ENCODE measurements at regions not wholly inside any gene's neighbourhood (a gene's known extent, or its start where the extent isn't known, plus 50 kb on each side); places are given as distances from the start of the nearest gene placed in this dataset.

DNA sequence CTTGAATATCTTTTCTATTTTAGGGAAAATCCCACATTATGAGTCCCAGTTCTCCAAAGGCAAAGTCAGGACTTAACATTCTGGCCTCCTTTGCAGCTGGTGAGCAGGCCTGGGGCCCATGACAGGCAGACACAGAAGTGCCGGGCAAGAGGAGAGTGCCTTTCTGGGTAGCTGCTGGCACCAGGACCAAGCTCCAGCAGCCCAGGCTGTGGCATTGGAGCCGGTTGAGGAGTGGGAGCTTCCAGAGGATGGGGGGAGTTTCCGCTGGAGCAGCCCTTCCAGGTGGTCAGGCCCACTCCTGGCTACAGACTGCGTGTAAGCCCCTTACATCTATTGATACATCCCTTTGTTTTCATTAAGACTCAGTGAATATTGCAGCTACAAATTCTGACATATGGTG lies 123.9 kb downstream of the URB2 start:
- H3K4me3 ChIP-seq (ENCODE audit: low read depth, low read length): no peak overlapping the region
- H3K27ac ChIP-seq: no peak overlapping the region
- no peaks in the 10 kb centered on the region for H3K9me3 ChIP-seq (ENCODE audit: severe bottlenecking)
- DNase-seq: no peak
- H3K36me3 ChIP-seq: no peaks in the 10 kb centered on the region
- no peaks in the 10 kb centered on the region for H3K27me3 ChIP-seq (ENCODE audit: insufficient read depth, low read depth, severe bottlenecking)
- TF ChIP-seq CTCF (IDR thresholded peaks at IDR 0.05; ENCODE audit: low read depth, low read length): no peak

- H3K27ac ChIP-seq: no peak overlapping the region
- no peaks in the 10 kb centered on the region for H3K27me3 ChIP-seq (ENCODE audit: insufficient read depth, low read depth, severe bottlenecking)
- DNase-seq: no peak
- TF ChIP-seq CTCF (IDR thresholded peaks at IDR 0.05; ENCODE audit: low read depth, low read length): no peak
- H3K9me3 ChIP-seq (ENCODE audit: severe bottlenecking): no peaks in the 10 kb centered on the region
- no peaks in the 10 kb centered on the region for H3K36me3 ChIP-seq
- H3K4me3 ChIP-seq (ENCODE audit: low read depth, low read length): no peak overlapping the region
These were observed 125.6 kb downstream of the URB2 start for GRCh38 chr1:229751610-229752009.

GRCh38 chr1:229752679-229753078 lies 126.6 kb downstream of the URB2 start:
- Histone ChIP-seq H3K27me3 (ENCODE audit: insufficient read depth, low read depth, severe bottlenecking) (no peaks in the 10 kb centered on the region), H3K27ac (no peak overlapping the region), H3K36me3 (no peaks in the 10 kb centered on the region), H3K4me3 (ENCODE audit: low read depth, low read length) (no peak overlapping the region), H3K9me3 (ENCODE audit: severe bottlenecking) (no peaks in the 10 kb centered on the region)
- no peak for DNase-seq
- TF ChIP-seq CTCF (IDR thresholded peaks at IDR 0.05; ENCODE audit: low read depth, low read length): no peak

GRCh38 chr1:229753764-229754551 lies 127.9 kb downstream of the URB2 start:
- Histone ChIP-seq H3K27me3 (ENCODE audit: insufficient read depth, low read depth, severe bottlenecking) (no peaks in the 10 kb centered on the region), H3K4me3 (ENCODE audit: low read depth, low read length) (no peak overlapping the region), H3K9me3 (ENCODE audit: severe bottlenecking) (no peaks in the 10 kb centered on the region), H3K27ac (no peak overlapping the region), H3K36me3 (no peaks in the 10 kb centered on the region)
- TF ChIP-seq CTCF (IDR thresholded peaks at IDR 0.05; ENCODE audit: low read depth, low read length): no peak
- no peak for DNase-seq

DNA sequence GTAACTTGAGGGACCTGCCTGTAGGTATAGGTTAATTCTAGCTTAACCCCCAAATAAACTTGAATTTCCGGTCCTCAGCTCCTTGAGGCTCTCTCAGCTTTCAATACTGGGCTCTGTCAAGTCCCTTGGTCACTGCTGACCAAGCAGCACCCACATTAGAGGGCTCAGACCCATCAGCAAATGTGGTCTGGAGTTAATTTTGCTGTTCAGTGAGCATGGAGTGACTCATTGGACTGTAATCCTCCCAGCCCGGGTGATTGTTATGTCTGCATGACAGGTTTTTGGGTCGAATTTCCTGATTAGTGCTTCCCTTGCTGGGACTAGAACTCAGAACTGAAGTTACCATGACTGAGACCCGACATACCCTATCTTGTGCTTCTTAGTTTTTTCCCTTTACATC lies 130.6 kb downstream of the URB2 start:
- Histone ChIP-seq H3K27ac (no peak overlapping the region), H3K9me3 (ENCODE audit: severe bottlenecking) (no peaks in the 10 kb centered on the region), H3K36me3 (no peaks in the 10 kb centered on the region), H3K27me3 (ENCODE audit: insufficient read depth, low read depth, severe bottlenecking) (no peaks in the 10 kb centered on the region), H3K4me3 (ENCODE audit: low read depth, low read length) (no peak overlapping the region)
- TF ChIP-seq CTCF (IDR thresholded peaks at IDR 0.05; ENCODE audit: low read depth, low read length): no peak
- no peak for DNase-seq

DNA sequence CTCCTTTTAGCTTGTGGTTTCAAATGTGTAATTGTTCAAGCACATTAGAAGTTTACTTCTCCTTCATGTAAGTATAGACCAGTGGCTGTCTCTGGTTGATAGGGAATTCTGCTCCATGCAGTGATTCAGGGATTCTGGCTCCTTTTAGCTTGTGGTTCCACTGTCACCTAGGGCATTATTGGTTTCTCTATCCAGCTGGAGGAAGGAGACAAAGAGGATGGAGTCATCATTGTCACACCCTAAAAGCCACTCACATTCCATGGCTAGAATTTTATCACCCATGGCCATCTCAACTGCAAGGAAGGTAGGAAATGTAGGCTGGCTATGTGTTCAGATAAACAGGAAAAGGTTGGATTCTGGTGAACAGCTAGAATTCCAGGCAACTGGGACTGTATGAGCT lies 131.2 kb downstream of the URB2 start:
- no peak overlapping the region for H3K27ac ChIP-seq
- H3K4me3 ChIP-seq (ENCODE audit: low read depth, low read length): no peak overlapping the region
- no peak for TF ChIP-seq CTCF (IDR thresholded peaks at IDR 0.05; ENCODE audit: low read depth, low read length)
- H3K36me3 ChIP-seq: no peaks in the 10 kb centered on the region
- DNase-seq: no peak
- no peaks in the 10 kb centered on the region for H3K9me3 ChIP-seq (ENCODE audit: severe bottlenecking)
- no peaks in the 10 kb centered on the region for H3K27me3 ChIP-seq (ENCODE audit: insufficient read depth, low read depth, severe bottlenecking)

All from WERI-Rb-1 (cell line).